ENCODE measurements at regions not wholly inside any gene's neighbourhood (a gene's known extent, or its start where the extent isn't known, plus 50 kb on each side); places are given as distances from the start of the nearest gene placed in this dataset.

GRCh38 chr20:60732322-60732721 lies 519.7 kb upstream of the CDH4 start:
- H3K4me3 ChIP-seq = no peak overlapping the region
- ATAC-seq (ENCODE audit: insufficient read depth, low FRiP score) (no peak), DNase-seq (no peak)
- no peaks in the 10 kb centered on the region for H3K27me3 ChIP-seq (ENCODE audit: control insufficient read depth in 3 of 3, insufficient read depth in 3 of 3, low read length in 2 of 3)
- TF ChIP-seq, protein P1, sequence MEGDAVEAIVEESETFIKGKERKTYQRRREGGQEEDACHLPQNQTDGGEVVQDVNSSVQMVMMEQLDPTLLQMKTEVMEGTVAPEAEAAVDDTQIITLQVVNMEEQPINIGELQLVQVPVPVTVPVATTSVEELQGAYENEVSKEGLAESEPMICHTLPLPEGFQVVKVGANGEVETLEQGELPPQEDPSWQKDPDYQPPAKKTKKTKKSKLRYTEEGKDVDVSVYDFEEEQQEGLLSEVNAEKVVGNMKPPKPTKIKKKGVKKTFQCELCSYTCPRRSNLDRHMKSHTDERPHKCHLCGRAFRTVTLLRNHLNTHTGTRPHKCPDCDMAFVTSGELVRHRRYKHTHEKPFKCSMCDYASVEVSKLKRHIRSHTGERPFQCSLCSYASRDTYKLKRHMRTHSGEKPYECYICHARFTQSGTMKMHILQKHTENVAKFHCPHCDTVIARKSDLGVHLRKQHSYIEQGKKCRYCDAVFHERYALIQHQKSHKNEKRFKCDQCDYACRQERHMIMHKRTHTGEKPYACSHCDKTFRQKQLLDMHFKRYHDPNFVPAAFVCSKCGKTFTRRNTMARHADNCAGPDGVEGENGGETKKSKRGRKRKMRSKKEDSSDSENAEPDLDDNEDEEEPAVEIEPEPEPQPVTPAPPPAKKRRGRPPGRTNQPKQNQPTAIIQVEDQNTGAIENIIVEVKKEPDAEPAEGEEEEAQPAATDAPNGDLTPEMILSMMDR (IDR thresholded peaks at IDR 0.05; ENCODE audit: control extremely low read depth, extremely low read depth) = no peak
- H3K36me3 ChIP-seq (ENCODE audit: control insufficient read depth in 4 of 4, insufficient read depth in 4 of 4, low read length in 4 of 4) = no peaks in the 10 kb centered on the region
- WGBS, 2 donors = 58 to 77% methylated on average over 3 of the region's 3 CpGs
- H3K9ac ChIP-seq (ENCODE audit: insufficient read depth in 1 of 2, low read length in 2 of 2) = no peak overlapping the region
- no peaks in the 10 kb centered on the region for H3K4me1 ChIP-seq (ENCODE audit: control insufficient read depth in 5 of 5, insufficient read depth in 5 of 5, low read length in 5 of 5)
- H3K27ac ChIP-seq (ENCODE audit: low read depth in 1 of 2, low read length in 1 of 2) = no peak overlapping the region
- H3K9me3 ChIP-seq (ENCODE audit: control insufficient read depth in 4 of 4, insufficient read depth in 3 of 4, low read length in 3 of 4) = peaks cover 0 to 4% (median 2%) of the 10 kb centered on the region in 4 donors

DNA sequence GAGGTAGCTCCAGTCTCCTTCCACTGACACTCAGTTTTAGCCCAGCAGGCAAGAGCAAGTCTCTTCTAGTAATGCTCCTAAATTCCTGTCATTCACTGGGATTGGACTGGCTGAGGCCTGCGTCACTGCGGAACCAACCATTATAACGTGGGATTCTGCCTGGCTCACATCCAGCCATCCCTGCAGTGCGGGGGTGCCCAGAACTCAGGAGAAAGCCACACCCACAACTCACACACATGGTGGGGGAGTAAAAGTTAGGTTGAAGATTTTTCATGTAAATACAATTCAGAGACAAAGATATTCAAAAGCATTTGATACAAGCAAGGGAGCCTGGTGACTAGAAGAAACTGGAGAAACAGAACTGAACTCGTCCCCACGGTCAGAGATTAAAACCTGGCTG lies 504.0 kb upstream of the CDH4 start:
- no peak for DNase-seq
- no peak for ATAC-seq (ENCODE audit: insufficient read depth, low FRiP score)
- Histone ChIP-seq H3K9ac (ENCODE audit: insufficient read depth in 1 of 2, low read length in 2 of 2) (no peak overlapping the region), H3K4me1 (ENCODE audit: control insufficient read depth in 5 of 5, insufficient read depth in 5 of 5, low read length in 5 of 5) (peaks cover 0 to 4% (median 0%) of the 10 kb centered on the region in 5 donors), H3K9me3 (ENCODE audit: control insufficient read depth in 4 of 4, insufficient read depth in 3 of 4, low read length in 3 of 4) (peaks cover 0 to 2% (median under 1%) of the 10 kb centered on the region in 4 donors), H3K27ac (ENCODE audit: low read depth in 1 of 2, low read length in 1 of 2) (no peak overlapping the region), H3K27me3 (ENCODE audit: control insufficient read depth in 3 of 3, insufficient read depth in 3 of 3, low read length in 2 of 3) (no peaks in the 10 kb centered on the region), H3K4me3 (no peak overlapping the region), H3K36me3 (ENCODE audit: control insufficient read depth in 4 of 4, insufficient read depth in 4 of 4, low read length in 4 of 4) (no peaks in the 10 kb centered on the region)
- 81 to 86% methylated on average over 6 of the region's 6 CpGs for WGBS, 2 donors
- TF ChIP-seq, protein P1 (IDR thresholded peaks at IDR 0.05; ENCODE audit: control extremely low read depth, extremely low read depth) = no peak

GRCh38 chr20:60749804-60750602 lies 502.1 kb upstream of the CDH4 start:
- peaks cover 0 to 2% (median 0%) of the 10 kb centered on the region in 4 donors for H3K9me3 ChIP-seq (ENCODE audit: control insufficient read depth in 4 of 4, insufficient read depth in 3 of 4, low read length in 3 of 4)
- 87 to 88% methylated on average over 11 of the region's 11 CpGs for WGBS, 2 donors
- TF ChIP-seq, protein P1 (IDR thresholded peaks at IDR 0.05; ENCODE audit: control extremely low read depth, extremely low read depth) = no peak
- H3K4me1 ChIP-seq (ENCODE audit: control insufficient read depth in 5 of 5, insufficient read depth in 5 of 5, low read length in 5 of 5) = peaks cover 0 to 8% (median 0%) of the 10 kb centered on the region in 5 donors
- no peak overlapping the region for H3K27ac ChIP-seq (ENCODE audit: low read depth in 1 of 2, low read length in 1 of 2)
- H3K36me3 ChIP-seq (ENCODE audit: control insufficient read depth in 4 of 4, insufficient read depth in 4 of 4, low read length in 4 of 4) = no peaks in the 10 kb centered on the region
- H3K4me3 ChIP-seq = no peak overlapping the region
- DNase-seq = no peak
- H3K9ac ChIP-seq (ENCODE audit: insufficient read depth in 1 of 2, low read length in 2 of 2) = no peak overlapping the region
- no peaks in the 10 kb centered on the region for H3K27me3 ChIP-seq (ENCODE audit: control insufficient read depth in 3 of 3, insufficient read depth in 3 of 3, low read length in 2 of 3)
- ATAC-seq (ENCODE audit: insufficient read depth, low FRiP score) = no peak

Data from lung (tissue), 11 donors.